CD4-positive, alpha-beta memory T cell (primary cell): ENCODE measurements at regions not wholly inside any gene's neighbourhood (a gene's known extent, or its start where the extent isn't known, plus 50 kb on each side); places are given as distances from the start of the nearest gene placed in this dataset.

Source experiments
- CTCF ChIA-PET: fragments of 350-600 bp; sonication (Branson Sonifier 250); formaldehyde crosslinking; loops from one replicate; lab custom pipeline; 2021; ENCODE audit warnings: inconsistent platforms; ENCODE audit not compliant: partially characterized antibody; lab: Charles Lee
- POLR2A ChIA-PET: fragments of 350-600 bp; sonication (Branson Sonifier 250); formaldehyde crosslinking; loops from one replicate; lab custom pipeline; 2021; ENCODE audit not compliant: partially characterized antibody; lab: Charles Lee
- DNase-seq, 5 donors: peaks; one replicate each; pipeline versions ENCODE4 v3.0.0 to v3.0.0-alpha.2; 2020 to 2022; ENCODE audit warnings: mixed read lengths in 1 of 5
- H3K27ac ChIP-seq: one replicate; pipeline ENCODE4 v1.7.0; 2013; ENCODE audit warnings: low read depth, low read length
- H3K27me3 ChIP-seq: 2 replicates; pipeline ENCODE4 v1.7.0; 2013; ENCODE audit warnings: mild to moderate bottlenecking, low read length, moderate library complexity; ENCODE audit not compliant: insufficient read depth
- H3K36me3 ChIP-seq: 2 replicates; pipeline ENCODE4 v1.7.0; 2013; ENCODE audit warnings: mild to moderate bottlenecking, low read length, moderate library complexity; ENCODE audit not compliant: insufficient read depth
- H3K4me1 ChIP-seq: 2 replicates; pipeline ENCODE4 v1.7.0; 2013; ENCODE audit warnings: mild to moderate bottlenecking, low read length, moderate library complexity; ENCODE audit not compliant: insufficient read depth
- H3K4me3 ChIP-seq, 2 donors: one replicate each; pipeline ENCODE4 v1.7.0; 2013; ENCODE audit warnings: low read length in 2 of 2, mild to moderate bottlenecking in 1 of 2
- H3K9me3 ChIP-seq, 2 donors: one replicate each; pipeline ENCODE4 v1.7.0; 2013; ENCODE audit warnings: low read length in 2 of 2, control low read depth in 1 of 2; ENCODE audit not compliant: control insufficient read depth in 1 of 2
- H3K27ac Mint-ChIP-seq, 7 donors: one replicate each; pipeline ENCODE4 v1.8.0; 2020 to 2021; ENCODE audit warnings: mixed read lengths in 7 of 7, mild to moderate bottlenecking in 6 of 7, inconsistent platforms in 3 of 7, moderate library complexity in 3 of 7
- H3K27me3 Mint-ChIP-seq, 2 donors: one replicate each; pipeline ENCODE4 v1.8.0; 2020 to 2021; ENCODE audit warnings: mixed read lengths in 2 of 2
- H3K36me3 Mint-ChIP-seq, 2 donors: one replicate each; pipeline ENCODE4 v1.8.0; 2020 to 2021; ENCODE audit warnings: mixed read lengths in 2 of 2, inconsistent platforms in 1 of 2, mild to moderate bottlenecking in 1 of 2
- H3K4me1 Mint-ChIP-seq, 4 donors: one replicate each; pipeline ENCODE4 v1.8.0; 2020 to 2021; ENCODE audit warnings: mixed read lengths in 4 of 4, mild to moderate bottlenecking in 1 of 4
- H3K4me3 Mint-ChIP-seq, 8 donors: one replicate each; pipeline ENCODE4 v1.8.0; 2020 to 2021; ENCODE audit warnings: mixed read lengths in 8 of 8, mild to moderate bottlenecking in 7 of 8, moderate library complexity in 6 of 8, inconsistent platforms in 3 of 8
- H3K9me3 Mint-ChIP-seq, 8 donors: one replicate each; pipeline ENCODE4 v1.8.0; 2020 to 2021; ENCODE audit warnings: mixed read lengths in 8 of 8, mild to moderate bottlenecking in 5 of 8, inconsistent platforms in 3 of 8, moderate library complexity in 1 of 8
- intact Hi-C: fragments of 100-400 bp; cut with micrococcal nuclease; formaldehyde crosslinking; loops from one replicate; pipeline ENCODE4 v1.15.1; 2023

DNA sequence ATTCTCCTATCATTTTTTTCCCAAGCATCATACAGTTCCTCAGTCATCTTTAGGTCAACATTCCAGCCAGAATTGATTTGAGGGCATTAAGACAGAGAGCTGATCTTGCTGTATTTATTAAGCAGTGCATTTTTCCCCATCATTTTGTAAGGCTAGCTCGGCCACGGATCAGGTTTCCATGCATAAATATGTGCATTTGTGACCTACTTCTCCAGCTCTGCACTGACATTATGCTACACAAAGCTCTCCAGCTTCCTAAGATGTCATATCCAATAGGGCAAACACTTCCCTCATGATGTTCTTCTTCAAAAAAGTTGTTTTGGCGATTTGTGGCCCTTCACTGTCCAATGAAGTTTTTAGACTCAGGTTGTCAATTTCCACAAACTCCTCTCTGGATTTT lies 202.6 kb downstream of the C7orf25 start:
- ChIA-PET CTCF (interaction anchor here (0.8 kb wide), 1 partner anchor 12 kb away, joined by 3 read pairs; no protein-coding TSS in a partner anchor), POLR2A (no interaction called here)
- H3K36me3 ChIP-seq: no peaks in the 10 kb centered on the region
- H3K4me3 ChIP-seq: no peak overlapping the region
- H3K9me3 ChIP-seq: no peaks in the 10 kb centered on the region
- H3K27me3 ChIP-seq: no peaks in the 10 kb centered on the region
- Mint-ChIP-seq H3K27me3 (peaks cover 0 to 4% of the 10 kb centered on the region in 2 donors), H3K27ac (no peak overlapping the region), H3K36me3 (no peaks in the 10 kb centered on the region), H3K4me3 (no peak overlapping the region), H3K4me1 (no peaks in the 10 kb centered on the region), H3K9me3 (peaks cover 0 to 8% (median 2%) of the 10 kb centered on the region in 8 donors)
- no peaks in the 10 kb centered on the region for H3K4me1 ChIP-seq
- no peak overlapping the region for H3K27ac ChIP-seq
- no peak for DNase-seq
- intact Hi-C loops: no loop called here

DNA sequence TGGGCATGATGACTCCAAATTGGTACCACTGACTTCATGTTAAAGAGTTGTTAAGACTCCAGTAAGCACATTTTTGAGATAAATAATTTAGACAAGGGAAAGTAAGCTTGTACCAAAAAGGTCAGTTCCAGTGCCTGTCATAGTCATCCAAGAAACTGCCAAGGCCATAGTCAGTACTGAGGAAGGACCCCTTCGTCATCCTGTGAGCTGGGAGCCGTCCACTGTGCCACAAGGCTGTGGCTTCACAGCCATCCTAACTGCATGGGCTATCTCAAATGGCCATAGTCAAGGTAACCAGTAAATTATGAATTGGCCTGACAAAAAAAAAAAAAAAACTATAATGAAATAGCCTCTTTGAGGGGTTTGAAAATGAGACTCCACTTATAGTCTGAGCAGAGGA lies 207.2 kb downstream of the C7orf25 start:
- ChIA-PET CTCF (no interaction called here), POLR2A (no interaction called here)
- Histone ChIP-seq H3K27ac (no peak overlapping the region), H3K9me3 (no peaks in the 10 kb centered on the region), H3K27me3 (no peaks in the 10 kb centered on the region), H3K4me3 (no peak overlapping the region), H3K4me1 (no peaks in the 10 kb centered on the region), H3K36me3 (no peaks in the 10 kb centered on the region)
- no peaks in the 10 kb centered on the region for H3K4me1 Mint-ChIP-seq
- no peak for DNase-seq
- H3K4me3 Mint-ChIP-seq: no peak overlapping the region
- no peaks in the 10 kb centered on the region for H3K36me3 Mint-ChIP-seq
- H3K27ac Mint-ChIP-seq: no peak overlapping the region
- peaks cover 0 to 2% of the 10 kb centered on the region in 2 donors for H3K27me3 Mint-ChIP-seq
- intact Hi-C loops: no loop called here
- peaks cover 0 to 8% (median under 1%) of the 10 kb centered on the region in 8 donors for H3K9me3 Mint-ChIP-seq

DNA sequence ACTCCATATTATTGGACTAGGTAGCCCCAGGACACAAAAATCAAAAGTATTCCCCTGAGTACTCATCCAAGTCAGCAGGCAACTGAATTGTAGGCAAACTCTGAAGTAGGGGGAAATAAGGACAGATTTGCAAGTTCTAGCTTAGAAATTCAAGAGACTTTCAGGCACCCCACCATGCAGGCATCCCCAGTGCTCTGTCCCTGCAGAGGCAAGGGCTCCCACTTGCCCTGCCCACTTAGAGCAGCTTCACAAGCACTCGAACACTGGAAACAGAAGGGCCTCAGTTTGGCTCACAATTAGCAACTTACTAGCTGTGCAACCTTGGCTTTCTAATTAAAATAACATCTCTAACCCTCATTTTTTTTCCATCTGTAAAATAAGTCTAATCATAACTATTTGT lies 209.2 kb downstream of the C7orf25 start:
- Histone ChIP-seq H3K27ac (no peak overlapping the region), H3K9me3 (no peaks in the 10 kb centered on the region), H3K4me1 (no peaks in the 10 kb centered on the region), H3K27me3 (no peaks in the 10 kb centered on the region), H3K36me3 (no peaks in the 10 kb centered on the region), H3K4me3 (no peak overlapping the region)
- no peak overlapping the region for H3K27ac Mint-ChIP-seq
- H3K4me1 Mint-ChIP-seq: no peaks in the 10 kb centered on the region
- H3K9me3 Mint-ChIP-seq: peaks cover 0 to 8% (median 0%) of the 10 kb centered on the region in 8 donors
- H3K36me3 Mint-ChIP-seq: no peaks in the 10 kb centered on the region
- ChIA-PET POLR2A (no interaction called here), CTCF (no interaction called here)
- intact Hi-C loops: no loop called here
- no peak for DNase-seq
- H3K27me3 Mint-ChIP-seq: no peaks in the 10 kb centered on the region
- no peak overlapping the region for H3K4me3 Mint-ChIP-seq

DNA sequence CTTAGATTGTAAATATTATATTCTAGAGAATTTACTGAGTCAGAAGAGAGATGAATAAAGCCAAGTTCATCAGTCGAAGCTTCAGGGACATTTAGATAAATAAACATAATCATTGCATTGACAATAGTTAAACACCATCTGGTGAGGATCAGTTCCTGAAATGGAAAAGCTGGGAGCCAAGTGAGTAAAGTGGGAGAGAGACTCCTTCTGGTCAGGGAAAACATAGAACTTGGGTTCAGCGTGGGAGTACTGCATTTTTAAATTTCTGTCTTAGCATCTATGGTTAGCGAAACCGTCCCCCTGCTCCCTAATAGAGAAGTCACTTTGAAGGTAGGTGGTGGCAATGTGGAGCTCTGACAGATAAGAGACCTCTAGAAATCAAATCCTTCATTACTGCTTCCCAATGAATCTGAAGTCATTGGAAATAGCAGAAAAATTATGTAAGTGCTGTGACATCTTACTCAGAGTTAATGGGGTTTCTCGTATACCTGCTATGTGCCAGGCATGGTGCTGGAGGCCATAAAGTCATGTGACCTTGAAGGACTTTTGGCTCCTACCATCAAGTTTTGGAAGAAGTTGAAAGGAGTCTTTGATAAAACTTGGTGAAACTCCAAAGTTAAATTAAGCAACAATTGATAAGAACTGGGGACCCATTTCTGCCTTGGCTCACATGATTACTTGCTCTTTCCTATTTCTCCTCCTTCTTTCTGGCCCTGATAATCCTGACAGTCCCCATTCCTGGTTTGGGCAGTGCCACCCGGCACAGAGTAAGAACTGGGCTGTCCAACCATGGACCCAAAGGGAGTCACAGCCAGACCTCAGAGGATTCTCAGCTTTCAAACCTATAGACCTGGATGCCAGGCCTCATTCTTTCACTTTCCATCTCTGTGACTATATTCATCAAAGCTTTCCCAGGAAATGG lies 211.2 kb downstream of the C7orf25 start:
- H3K27ac Mint-ChIP-seq: no peak overlapping the region

DNA sequence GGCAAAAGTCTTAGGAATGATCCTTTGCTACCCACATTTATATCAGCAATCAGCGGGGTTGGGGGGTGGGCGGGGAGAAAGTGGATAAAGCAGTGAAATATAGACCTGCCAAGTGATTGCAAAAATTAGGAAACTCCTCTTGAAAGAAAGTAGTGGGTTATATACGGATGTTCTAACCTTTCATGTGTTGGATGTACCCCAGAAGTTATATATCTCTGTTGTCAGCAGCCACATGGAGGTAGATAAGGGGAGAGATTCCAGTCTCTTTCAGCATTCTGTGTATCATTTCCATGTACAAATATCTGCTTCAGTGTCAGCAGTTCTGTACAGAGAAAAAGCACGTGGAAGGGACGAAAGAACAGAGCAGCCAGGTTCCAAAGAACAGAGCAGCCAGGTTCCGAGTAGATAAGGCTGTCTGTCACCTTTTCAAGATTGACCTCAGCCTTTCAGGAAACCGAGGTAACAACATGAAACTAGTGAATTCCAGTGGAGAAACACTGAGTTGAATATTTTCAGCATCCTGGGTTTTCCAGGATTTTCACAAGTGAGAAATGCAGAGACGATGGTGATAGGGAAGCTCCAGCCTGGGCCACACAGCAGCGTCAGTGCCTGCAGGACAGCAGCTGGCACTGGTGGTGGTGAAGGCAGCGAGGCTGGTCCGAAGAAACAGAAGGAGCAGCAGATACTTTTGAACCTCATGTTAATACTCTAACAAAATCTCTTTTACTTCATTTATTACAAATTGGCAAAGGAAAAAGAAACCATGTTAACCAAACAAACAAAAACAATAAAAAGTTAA lies 212.3 kb downstream of the C7orf25 start:
- Histone ChIP-seq H3K36me3 (no peaks in the 10 kb centered on the region), H3K27me3 (no peaks in the 10 kb centered on the region), H3K9me3 (no peaks in the 10 kb centered on the region), H3K27ac (no peak overlapping the region), H3K4me3 (no peak overlapping the region), H3K4me1 (no peaks in the 10 kb centered on the region)
- H3K36me3 Mint-ChIP-seq: no peaks in the 10 kb centered on the region
- POLR2A ChIA-PET: no interaction called here
- H3K4me1 Mint-ChIP-seq: no peaks in the 10 kb centered on the region
- peaks cover 0 to 8% (median 0%) of the 10 kb centered on the region in 8 donors for H3K9me3 Mint-ChIP-seq
- no peak overlapping the region for H3K4me3 Mint-ChIP-seq
- no peak for DNase-seq
- no peaks in the 10 kb centered on the region for H3K27me3 Mint-ChIP-seq
- intact Hi-C loops: no loop called here
- CTCF ChIA-PET: no interaction called here
- no peak overlapping the region for H3K27ac Mint-ChIP-seq

More for the DNA sequence above, 211.2 kb downstream of the C7orf25 start:
- Histone ChIP-seq H3K36me3 (no peaks in the 10 kb centered on the region), H3K4me3 (no peak overlapping the region), H3K9me3 (no peaks in the 10 kb centered on the region), H3K27ac (no peak overlapping the region), H3K27me3 (no peaks in the 10 kb centered on the region), H3K4me1 (no peaks in the 10 kb centered on the region)
- no peak overlapping the region for H3K4me3 Mint-ChIP-seq
- POLR2A ChIA-PET: no interaction called here
- H3K4me1 Mint-ChIP-seq: no peaks in the 10 kb centered on the region
- no peaks in the 10 kb centered on the region for H3K27me3 Mint-ChIP-seq
- DNase-seq: no peak
- CTCF ChIA-PET: no interaction called here
- H3K9me3 Mint-ChIP-seq: peaks cover 0 to 9% (median 0%) of the 10 kb centered on the region in 8 donors
- H3K36me3 Mint-ChIP-seq: no peaks in the 10 kb centered on the region
- intact Hi-C loops: no loop called here

DNA sequence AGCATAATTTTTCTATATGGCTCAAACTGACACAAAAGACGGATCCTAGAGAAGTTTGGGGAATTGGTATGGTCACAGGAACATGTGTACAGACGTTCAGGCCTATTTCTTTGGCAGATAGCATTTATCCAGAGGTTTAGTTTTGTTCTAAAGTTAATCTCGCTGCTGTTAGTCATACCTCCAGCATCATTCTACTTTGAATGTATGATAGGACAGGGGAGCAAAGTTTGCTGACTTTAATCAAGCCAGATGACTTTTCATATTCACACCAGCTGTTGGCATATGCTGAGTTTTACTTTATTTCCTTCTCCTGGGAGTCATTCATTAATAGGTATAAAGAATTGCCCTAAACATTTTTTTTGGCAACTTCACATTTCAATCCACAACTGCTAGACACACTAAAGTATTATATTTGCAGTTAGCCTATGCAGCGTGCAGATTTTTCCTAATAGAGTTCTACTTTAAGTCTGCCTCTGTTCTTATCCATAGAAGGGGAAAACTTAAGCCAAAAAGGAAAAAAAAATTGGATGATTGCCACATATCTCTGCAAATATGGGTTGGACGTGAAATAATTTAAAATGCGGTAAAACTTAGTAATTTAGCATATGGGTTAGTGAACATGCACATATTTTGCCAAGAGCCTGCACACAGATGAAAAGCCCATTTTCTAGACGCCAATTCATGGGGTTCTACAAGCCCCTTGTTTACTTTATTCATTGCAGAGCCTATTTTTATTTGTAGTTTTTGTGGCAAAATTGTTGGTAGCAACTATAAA lies 213.1 kb downstream of the C7orf25 start:
- ChIA-PET CTCF (no interaction called here), POLR2A (no interaction called here)
- Mint-ChIP-seq H3K36me3 (no peaks in the 10 kb centered on the region), H3K27me3 (peaks cover 0 to 3% of the 10 kb centered on the region in 2 donors), H3K4me3 (no peak overlapping the region), H3K27ac (no peak overlapping the region), H3K9me3 (peaks cover 0 to 8% (median 0%) of the 10 kb centered on the region in 8 donors), H3K4me1 (no peaks in the 10 kb centered on the region)
- DNase-seq: no peak
- intact Hi-C loops: no loop called here
- no peak overlapping the region for H3K4me3 ChIP-seq
- no peaks in the 10 kb centered on the region for H3K27me3 ChIP-seq
- H3K36me3 ChIP-seq: no peaks in the 10 kb centered on the region
- no peak overlapping the region for H3K27ac ChIP-seq
- no peaks in the 10 kb centered on the region for H3K4me1 ChIP-seq
- no peaks in the 10 kb centered on the region for H3K9me3 ChIP-seq
